ENCODE measurements at regions not wholly inside any gene's neighbourhood (a gene's known extent, or its start where the extent isn't known, plus 50 kb on each side); places are given as distances from the start of the nearest gene placed in this dataset.

- H3K27me3 ChIP-seq (ENCODE audit: insufficient read depth, low read length) = no peaks in the 10 kb centered on the region
- H3K4me3 ChIP-seq (ENCODE audit: low read length) = no peak overlapping the region
- H3K9me3 ChIP-seq (ENCODE audit: insufficient read depth, low read depth, low read length) = no peaks in the 10 kb centered on the region
- no peak overlapping the region for H3K9ac ChIP-seq (ENCODE audit: low read depth, low read length)
- no peaks in the 10 kb centered on the region for H3K36me3 ChIP-seq (ENCODE audit: insufficient read depth, low read depth, low read length)
- no peaks in the 10 kb centered on the region for H3K4me1 ChIP-seq (ENCODE audit: insufficient read depth, low read length)
- H3K27ac ChIP-seq (ENCODE audit: low read length) = no peak overlapping the region
Measured at GRCh38 chr7:41268878-41269277, 434.0 kb downstream of the INHBA start.

GRCh38 chr7:41261080-41261479, 441.8 kb downstream of the INHBA start:
- Histone ChIP-seq H3K4me3 (ENCODE audit: low read length) (no peak overlapping the region), H3K27ac (ENCODE audit: low read length) (no peak overlapping the region), H3K9me3 (ENCODE audit: insufficient read depth, low read depth, low read length) (no peaks in the 10 kb centered on the region), H3K4me1 (ENCODE audit: insufficient read depth, low read length) (peaks cover 5% of the 10 kb centered on the region), H3K27me3 (ENCODE audit: insufficient read depth, low read length) (no peaks in the 10 kb centered on the region), H3K9ac (ENCODE audit: low read depth, low read length) (no peak overlapping the region), H3K36me3 (ENCODE audit: insufficient read depth, low read depth, low read length) (no peaks in the 10 kb centered on the region)

GRCh38 chr7:41257660-41258059, 445.2 kb downstream of the INHBA start:
- no peak overlapping the region for H3K4me3 ChIP-seq (ENCODE audit: low read length)
- no peak overlapping the region for H3K27ac ChIP-seq (ENCODE audit: low read length)
- no peaks in the 10 kb centered on the region for H3K9me3 ChIP-seq (ENCODE audit: insufficient read depth, low read depth, low read length)
- no peaks in the 10 kb centered on the region for H3K27me3 ChIP-seq (ENCODE audit: insufficient read depth, low read length)
- H3K9ac ChIP-seq (ENCODE audit: low read depth, low read length) = no peak overlapping the region
- H3K36me3 ChIP-seq (ENCODE audit: insufficient read depth, low read depth, low read length) = no peaks in the 10 kb centered on the region
- peaks cover 5% of the 10 kb centered on the region for H3K4me1 ChIP-seq (ENCODE audit: insufficient read depth, low read length)

- Histone ChIP-seq H3K4me1 (ENCODE audit: insufficient read depth, low read length) (peaks cover 5% of the 10 kb centered on the region), H3K4me3 (ENCODE audit: low read length) (no peak overlapping the region), H3K27ac (ENCODE audit: low read length) (no peak overlapping the region), H3K36me3 (ENCODE audit: insufficient read depth, low read depth, low read length) (no peaks in the 10 kb centered on the region), H3K9ac (ENCODE audit: low read depth, low read length) (no peak overlapping the region), H3K27me3 (ENCODE audit: insufficient read depth, low read length) (no peaks in the 10 kb centered on the region), H3K9me3 (ENCODE audit: insufficient read depth, low read depth, low read length) (no peaks in the 10 kb centered on the region)
Measured at GRCh38 chr7:41256186-41256945, 446.5 kb downstream of the INHBA start.

GRCh38 chr7:41255716-41256115, 447.2 kb downstream of the INHBA start:
- Histone ChIP-seq H3K27ac (ENCODE audit: low read length) (no peak overlapping the region), H3K27me3 (ENCODE audit: insufficient read depth, low read length) (no peaks in the 10 kb centered on the region), H3K4me1 (ENCODE audit: insufficient read depth, low read length) (peaks cover 5% of the 10 kb centered on the region), H3K9ac (ENCODE audit: low read depth, low read length) (no peak overlapping the region), H3K4me3 (ENCODE audit: low read length) (no peak overlapping the region), H3K9me3 (ENCODE audit: insufficient read depth, low read depth, low read length) (no peaks in the 10 kb centered on the region), H3K36me3 (ENCODE audit: insufficient read depth, low read depth, low read length) (no peaks in the 10 kb centered on the region)

- Histone ChIP-seq H3K9me3 (ENCODE audit: insufficient read depth, low read depth, low read length) (no peaks in the 10 kb centered on the region), H3K4me3 (ENCODE audit: low read length) (no peak overlapping the region), H3K27me3 (ENCODE audit: insufficient read depth, low read length) (no peaks in the 10 kb centered on the region), H3K9ac (ENCODE audit: low read depth, low read length) (no peak overlapping the region), H3K36me3 (ENCODE audit: insufficient read depth, low read depth, low read length) (no peaks in the 10 kb centered on the region), H3K4me1 (ENCODE audit: insufficient read depth, low read length) (peaks cover 5% of the 10 kb centered on the region), H3K27ac (ENCODE audit: low read length) (no peak overlapping the region)
Measured at GRCh38 chr7:41255113-41255512, 447.8 kb downstream of the INHBA start.

- H3K4me1 ChIP-seq (ENCODE audit: insufficient read depth, low read length) = peaks cover 5% of the 10 kb centered on the region
- H3K9ac ChIP-seq (ENCODE audit: low read depth, low read length) = no peak overlapping the region
- H3K36me3 ChIP-seq (ENCODE audit: insufficient read depth, low read depth, low read length) = no peaks in the 10 kb centered on the region
- H3K27ac ChIP-seq (ENCODE audit: low read length) = no peak overlapping the region
- H3K4me3 ChIP-seq (ENCODE audit: low read length) = no peak overlapping the region
- H3K9me3 ChIP-seq (ENCODE audit: insufficient read depth, low read depth, low read length) = no peaks in the 10 kb centered on the region
- no peaks in the 10 kb centered on the region for H3K27me3 ChIP-seq (ENCODE audit: insufficient read depth, low read length)
Measured at GRCh38 chr7:41252957-41253356, 449.9 kb downstream of the INHBA start.

GRCh38 chr7:41252551-41252950, 450.3 kb downstream of the INHBA start:
- no peaks in the 10 kb centered on the region for H3K36me3 ChIP-seq (ENCODE audit: insufficient read depth, low read depth, low read length)
- no peak overlapping the region for H3K27ac ChIP-seq (ENCODE audit: low read length)
- H3K9me3 ChIP-seq (ENCODE audit: insufficient read depth, low read depth, low read length) = no peaks in the 10 kb centered on the region
- H3K4me3 ChIP-seq (ENCODE audit: low read length) = no peak overlapping the region
- no peaks in the 10 kb centered on the region for H3K27me3 ChIP-seq (ENCODE audit: insufficient read depth, low read length)
- H3K4me1 ChIP-seq (ENCODE audit: insufficient read depth, low read length) = peaks cover 5% of the 10 kb centered on the region
- H3K9ac ChIP-seq (ENCODE audit: low read depth, low read length) = no peak overlapping the region

GRCh38 chr7:41247143-41247865, 455.6 kb downstream of the INHBA start:
- no peaks in the 10 kb centered on the region for H3K36me3 ChIP-seq (ENCODE audit: insufficient read depth, low read depth, low read length)
- no peaks in the 10 kb centered on the region for H3K4me1 ChIP-seq (ENCODE audit: insufficient read depth, low read length)
- no peak overlapping the region for H3K9ac ChIP-seq (ENCODE audit: low read depth, low read length)
- H3K9me3 ChIP-seq (ENCODE audit: insufficient read depth, low read depth, low read length) = no peaks in the 10 kb centered on the region
- no peaks in the 10 kb centered on the region for H3K27me3 ChIP-seq (ENCODE audit: insufficient read depth, low read length)
- no peak overlapping the region for H3K27ac ChIP-seq (ENCODE audit: low read length)
- no peak overlapping the region for H3K4me3 ChIP-seq (ENCODE audit: low read length)

GRCh38 chr7:41245916-41246315, 457.0 kb downstream of the INHBA start:
- no peaks in the 10 kb centered on the region for H3K4me1 ChIP-seq (ENCODE audit: insufficient read depth, low read length)
- H3K9me3 ChIP-seq (ENCODE audit: insufficient read depth, low read depth, low read length) = no peaks in the 10 kb centered on the region
- no peak overlapping the region for H3K9ac ChIP-seq (ENCODE audit: low read depth, low read length)
- no peak overlapping the region for H3K27ac ChIP-seq (ENCODE audit: low read length)
- H3K36me3 ChIP-seq (ENCODE audit: insufficient read depth, low read depth, low read length) = no peaks in the 10 kb centered on the region
- H3K27me3 ChIP-seq (ENCODE audit: insufficient read depth, low read length) = no peaks in the 10 kb centered on the region
- H3K4me3 ChIP-seq (ENCODE audit: low read length) = no peak overlapping the region

- H3K4me1 ChIP-seq (ENCODE audit: insufficient read depth, low read length) = no peaks in the 10 kb centered on the region
- no peak overlapping the region for H3K4me3 ChIP-seq (ENCODE audit: low read length)
- no peaks in the 10 kb centered on the region for H3K27me3 ChIP-seq (ENCODE audit: insufficient read depth, low read length)
- no peak overlapping the region for H3K9ac ChIP-seq (ENCODE audit: low read depth, low read length)
- H3K36me3 ChIP-seq (ENCODE audit: insufficient read depth, low read depth, low read length) = no peaks in the 10 kb centered on the region
- H3K27ac ChIP-seq (ENCODE audit: low read length) = no peak overlapping the region
- no peaks in the 10 kb centered on the region for H3K9me3 ChIP-seq (ENCODE audit: insufficient read depth, low read depth, low read length)
Measured at GRCh38 chr7:41244246-41244645, 458.6 kb downstream of the INHBA start.

- Histone ChIP-seq H3K9ac (ENCODE audit: low read depth, low read length) (no peak overlapping the region), H3K4me3 (ENCODE audit: low read length) (no peak overlapping the region), H3K27me3 (ENCODE audit: insufficient read depth, low read length) (no peaks in the 10 kb centered on the region), H3K27ac (ENCODE audit: low read length) (no peak overlapping the region), H3K4me1 (ENCODE audit: insufficient read depth, low read length) (no peaks in the 10 kb centered on the region), H3K9me3 (ENCODE audit: insufficient read depth, low read depth, low read length) (no peaks in the 10 kb centered on the region), H3K36me3 (ENCODE audit: insufficient read depth, low read depth, low read length) (no peaks in the 10 kb centered on the region)
Measured at GRCh38 chr7:41241641-41242040, 461.2 kb downstream of the INHBA start.

Data from iPS-20b (cell line).